HL-60 (cell line): ENCODE measurements at regions not wholly inside any gene's neighbourhood (a gene's known extent, or its start where the extent isn't known, plus 50 kb on each side); places are given as distances from the start of the nearest gene placed in this dataset.

Experiments used
- CTCF ChIP-seq: IDR thresholded peaks from one replicate; pipeline ENCODE4 v1.5.1; 2011; ENCODE audit warnings: low read length, control low read depth, inconsistent platforms; ENCODE audit not compliant: insufficient read depth
- POLR2AphosphoS5 ChIP-seq: IDR thresholded peaks from 2 replicates; pipeline ENCODE4 v1.6.1; 2012; ENCODE audit warnings: low read depth
- REST ChIP-seq: IDR thresholded peaks from 2 replicates; pipeline ENCODE4 v1.6.1; 2012; ENCODE audit warnings: low read depth; ENCODE audit not compliant: insufficient replicate concordance

GRCh38 chr6:84457276-84457675, 229.8 kb upstream of the CEP162 start:
- no peak for TF ChIP-seq CTCF
- no peak for TF ChIP-seq REST
- TF ChIP-seq POLR2AphosphoS5, result no peak
